HG02642 (cell line): ENCODE measurements at regions not wholly inside any gene's neighbourhood (a gene's known extent, or its start where the extent isn't known, plus 50 kb on each side); places are given as distances from the start of the nearest gene placed in this dataset.
"Not testable (repeated sequence)": the region's sequence is repeated elsewhere in the genome, so short reads cannot be mapped to it uniquely, and the experiment has no call there.

ENCODE experiments used
- ATAC-seq: cut with Tn5 transposase; IDR thresholded peaks from one replicate; pipeline ENCODE4 v1.9.1; 2021; ENCODE audit warnings: mild to moderate bottlenecking; ENCODE audit not compliant: unreplicated experiment, poor library complexity

- ATAC-seq = no peak
Measured at GRCh38 chr5:94028001-94028400, 286.6 kb upstream of the POU5F2 start.

- no peak for ATAC-seq
Measured at GRCh38 chr5:94027145-94027544, 285.7 kb upstream of the POU5F2 start.

GRCh38 chr5:94025788-94026473 lies 284.5 kb upstream of the POU5F2 start:
- no peak for ATAC-seq

- no peak for ATAC-seq
Measured at GRCh38 chr5:94024620-94025019, 283.2 kb upstream of the POU5F2 start.

GRCh38 chr5:94024101-94024500 lies 282.7 kb upstream of the POU5F2 start:
- ATAC-seq = no peak

GRCh38 chr5:94021246-94021645 lies 279.8 kb upstream of the POU5F2 start:
- no peak for ATAC-seq

- ATAC-seq = no peak
Measured at GRCh38 chr5:94017579-94017978, 276.2 kb upstream of the POU5F2 start.

- ATAC-seq = no peak
Measured at GRCh38 chr5:94010814-94011213, 269.4 kb upstream of the POU5F2 start.

- ATAC-seq = no peak
Measured at GRCh38 chr5:94009161-94009560, 267.8 kb upstream of the POU5F2 start.

- ATAC-seq = no peak
Measured at GRCh38 chr5:93998951-93999455, 257.6 kb upstream of the POU5F2 start.

GRCh38 chr5:93997562-93997961 lies 256.2 kb upstream of the POU5F2 start:
- no peak for ATAC-seq

GRCh38 chr5:93995126-93995621 lies 253.8 kb upstream of the POU5F2 start:
- peak; percentile 62 for ATAC-seq

- ATAC-seq = no peak
Measured at GRCh38 chr5:93993161-93993560, 251.8 kb upstream of the POU5F2 start.

GRCh38 chr5:93990504-93991070 lies 249.2 kb upstream of the POU5F2 start:
- ATAC-seq = no peak

GRCh38 chr5:93985940-93986570 lies 244.7 kb upstream of the POU5F2 start:
- ATAC-seq = not testable (repeated sequence)

- ATAC-seq = no peak
Measured at GRCh38 chr5:93978222-93978621, 236.8 kb upstream of the POU5F2 start.

GRCh38 chr5:93967923-93968322 lies 226.5 kb upstream of the POU5F2 start:
- ATAC-seq = no peak

- ATAC-seq = no peak
Measured at GRCh38 chr5:93964421-93964820, 223.0 kb upstream of the POU5F2 start.

GRCh38 chr5:93960042-93960441 lies 218.6 kb upstream of the POU5F2 start:
- no peak for ATAC-seq

- no peak for ATAC-seq
Measured at GRCh38 chr5:93956006-93956405, 214.6 kb upstream of the POU5F2 start.

GRCh38 chr5:93954421-93955069 lies 213.1 kb upstream of the POU5F2 start:
- ATAC-seq = no peak
